DND-41 (cell line): ENCODE measurements at regions not wholly inside any gene's neighbourhood (a gene's known extent, or its start where the extent isn't known, plus 50 kb on each side); places are given as distances from the start of the nearest gene placed in this dataset.

Experiments used
- EZH2 ChIP-seq: IDR thresholded peaks from 3 replicates; pipeline ENCODE4 v1.6.1; 2012; ENCODE audit warnings: borderline replicate concordance, low read depth, mild to moderate bottlenecking, moderate library complexity, low read length, inconsistent platforms; ENCODE audit not compliant: severe bottlenecking
- TF ChIP-seq, protein P1 (sequence below): IDR thresholded peaks from 2 replicates; pipeline ENCODE4 v1.5.1; 2012; ENCODE audit warnings: borderline replicate concordance, low read length, moderate library complexity, mild to moderate bottlenecking; ENCODE audit not compliant: poor library complexity, severe bottlenecking; ENCODE audit errors: extremely low read depth

DNA sequence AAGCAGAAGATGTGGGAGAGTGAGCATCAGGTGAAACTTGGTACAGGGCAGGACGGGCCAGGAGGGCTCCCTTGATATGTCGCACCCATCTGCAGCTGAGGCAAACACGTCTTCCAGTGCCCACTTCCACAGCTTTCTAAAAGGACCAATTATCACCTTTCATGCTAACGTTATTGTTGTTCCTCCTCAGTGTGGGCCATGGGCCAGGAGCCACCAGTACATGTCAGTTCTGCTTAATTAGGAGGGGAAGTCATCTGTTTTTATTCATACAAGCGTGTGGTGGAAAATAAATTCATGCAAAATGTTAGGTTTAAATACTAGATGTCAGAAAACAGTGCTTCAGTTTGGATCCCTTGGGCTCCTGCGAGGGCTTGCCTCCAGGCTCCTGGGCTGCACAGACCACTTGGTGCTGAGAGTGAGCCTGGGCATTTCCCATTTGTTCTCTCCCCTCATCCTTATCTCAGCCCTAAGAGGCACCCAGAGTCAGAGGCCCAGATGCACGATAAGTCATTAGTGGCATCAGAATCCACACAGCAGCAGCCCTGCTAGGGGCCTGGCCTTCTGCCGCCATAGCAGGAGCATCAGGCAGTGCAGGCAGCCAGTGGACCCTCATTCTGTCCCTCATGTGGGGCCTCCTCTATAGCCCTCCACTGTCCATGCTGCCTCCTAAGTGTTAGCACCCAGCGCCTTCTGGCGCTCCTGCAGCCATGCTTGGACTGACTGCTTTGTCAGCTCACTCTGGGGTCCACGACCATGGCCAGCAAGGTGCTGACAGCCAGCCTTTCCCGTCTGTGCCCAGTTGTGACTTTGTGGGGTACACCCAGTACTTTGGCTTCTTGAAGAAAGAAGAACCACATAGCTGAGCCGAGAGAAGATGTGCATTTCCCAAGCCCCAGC lies 539.8 kb upstream of the RAB6C start:
- TF ChIP-seq, protein P1, sequence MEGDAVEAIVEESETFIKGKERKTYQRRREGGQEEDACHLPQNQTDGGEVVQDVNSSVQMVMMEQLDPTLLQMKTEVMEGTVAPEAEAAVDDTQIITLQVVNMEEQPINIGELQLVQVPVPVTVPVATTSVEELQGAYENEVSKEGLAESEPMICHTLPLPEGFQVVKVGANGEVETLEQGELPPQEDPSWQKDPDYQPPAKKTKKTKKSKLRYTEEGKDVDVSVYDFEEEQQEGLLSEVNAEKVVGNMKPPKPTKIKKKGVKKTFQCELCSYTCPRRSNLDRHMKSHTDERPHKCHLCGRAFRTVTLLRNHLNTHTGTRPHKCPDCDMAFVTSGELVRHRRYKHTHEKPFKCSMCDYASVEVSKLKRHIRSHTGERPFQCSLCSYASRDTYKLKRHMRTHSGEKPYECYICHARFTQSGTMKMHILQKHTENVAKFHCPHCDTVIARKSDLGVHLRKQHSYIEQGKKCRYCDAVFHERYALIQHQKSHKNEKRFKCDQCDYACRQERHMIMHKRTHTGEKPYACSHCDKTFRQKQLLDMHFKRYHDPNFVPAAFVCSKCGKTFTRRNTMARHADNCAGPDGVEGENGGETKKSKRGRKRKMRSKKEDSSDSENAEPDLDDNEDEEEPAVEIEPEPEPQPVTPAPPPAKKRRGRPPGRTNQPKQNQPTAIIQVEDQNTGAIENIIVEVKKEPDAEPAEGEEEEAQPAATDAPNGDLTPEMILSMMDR: no peak
- TF ChIP-seq EZH2: no peak
